ENCODE measurements at regions not wholly inside any gene's neighbourhood (a gene's known extent, or its start where the extent isn't known, plus 50 kb on each side); places are given as distances from the start of the nearest gene placed in this dataset.

DNA sequence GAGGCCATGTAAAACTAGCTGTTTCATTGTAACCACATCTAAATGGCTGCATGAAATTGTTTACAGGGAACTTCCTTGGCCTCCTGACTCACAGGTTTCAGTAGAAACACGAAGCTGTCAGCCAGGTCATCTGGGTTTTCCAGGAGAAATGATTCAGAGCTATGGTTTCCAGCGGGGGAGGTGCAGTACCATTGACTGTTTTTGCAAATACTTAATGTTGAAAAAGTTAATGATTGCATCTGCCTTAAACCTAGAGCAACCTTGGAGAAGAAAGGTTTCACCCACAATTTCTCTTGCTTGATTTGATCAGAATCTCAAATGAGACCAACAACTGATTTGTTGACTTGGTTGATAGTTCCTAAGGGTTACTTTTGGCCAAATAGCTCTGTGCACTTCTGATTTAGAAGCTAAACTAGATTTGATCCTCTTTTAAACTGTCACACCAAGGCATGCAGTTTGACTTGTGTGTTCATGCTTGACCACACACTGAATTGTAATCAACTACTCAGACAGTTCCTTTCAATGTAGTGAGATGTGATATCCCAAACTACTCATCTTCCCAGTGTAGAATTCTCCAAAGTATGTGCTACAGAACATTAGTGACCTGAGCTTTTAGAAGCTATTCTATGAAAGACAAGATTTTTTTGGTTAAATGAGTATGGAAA, 193.5 kb upstream of the CHST9 start:
- TF ChIP-seq, protein P1, sequence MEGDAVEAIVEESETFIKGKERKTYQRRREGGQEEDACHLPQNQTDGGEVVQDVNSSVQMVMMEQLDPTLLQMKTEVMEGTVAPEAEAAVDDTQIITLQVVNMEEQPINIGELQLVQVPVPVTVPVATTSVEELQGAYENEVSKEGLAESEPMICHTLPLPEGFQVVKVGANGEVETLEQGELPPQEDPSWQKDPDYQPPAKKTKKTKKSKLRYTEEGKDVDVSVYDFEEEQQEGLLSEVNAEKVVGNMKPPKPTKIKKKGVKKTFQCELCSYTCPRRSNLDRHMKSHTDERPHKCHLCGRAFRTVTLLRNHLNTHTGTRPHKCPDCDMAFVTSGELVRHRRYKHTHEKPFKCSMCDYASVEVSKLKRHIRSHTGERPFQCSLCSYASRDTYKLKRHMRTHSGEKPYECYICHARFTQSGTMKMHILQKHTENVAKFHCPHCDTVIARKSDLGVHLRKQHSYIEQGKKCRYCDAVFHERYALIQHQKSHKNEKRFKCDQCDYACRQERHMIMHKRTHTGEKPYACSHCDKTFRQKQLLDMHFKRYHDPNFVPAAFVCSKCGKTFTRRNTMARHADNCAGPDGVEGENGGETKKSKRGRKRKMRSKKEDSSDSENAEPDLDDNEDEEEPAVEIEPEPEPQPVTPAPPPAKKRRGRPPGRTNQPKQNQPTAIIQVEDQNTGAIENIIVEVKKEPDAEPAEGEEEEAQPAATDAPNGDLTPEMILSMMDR (IDR thresholded peaks at IDR 0.05), result no peak
- TF ChIP-seq POLR2A (IDR thresholded peaks at IDR 0.05), result no peak
- no peak for TF ChIP-seq EP300 (IDR thresholded peaks at IDR 0.05)
